Ishikawa (cell line): ENCODE measurements at regions not wholly inside any gene's neighbourhood (a gene's known extent, or its start where the extent isn't known, plus 50 kb on each side); places are given as distances from the start of the nearest gene placed in this dataset.

Experiments
- EP300 ChIP-seq: IDR thresholded peaks from 2 replicates; pipeline ENCODE4 v1.6.1; 2012; ENCODE audit warnings: borderline replicate concordance
- FOXM1 ChIP-seq: IDR thresholded peaks from 2 replicates; pipeline ENCODE4 v1.6.1; 2012; ENCODE audit warnings: low read depth, borderline replicate concordance
- MAX ChIP-seq: IDR thresholded peaks from 2 replicates; pipeline ENCODE4 v1.6.1; 2012
- NFIC ChIP-seq: IDR thresholded peaks from 2 replicates; pipeline ENCODE4 v1.6.1; 2012
- REST ChIP-seq: IDR thresholded peaks from 2 replicates; pipeline ENCODE4 v1.6.1; 2012; ENCODE audit warnings: low read depth, mild to moderate bottlenecking
- TAF1 ChIP-seq: IDR thresholded peaks from 2 replicates; pipeline ENCODE4 v1.6.1; 2012; ENCODE audit warnings: low read depth, mild to moderate bottlenecking
- YY1 ChIP-seq: IDR thresholded peaks from 2 replicates; pipeline ENCODE4 v1.6.1; 2012; ENCODE audit warnings: low read depth

DNA sequence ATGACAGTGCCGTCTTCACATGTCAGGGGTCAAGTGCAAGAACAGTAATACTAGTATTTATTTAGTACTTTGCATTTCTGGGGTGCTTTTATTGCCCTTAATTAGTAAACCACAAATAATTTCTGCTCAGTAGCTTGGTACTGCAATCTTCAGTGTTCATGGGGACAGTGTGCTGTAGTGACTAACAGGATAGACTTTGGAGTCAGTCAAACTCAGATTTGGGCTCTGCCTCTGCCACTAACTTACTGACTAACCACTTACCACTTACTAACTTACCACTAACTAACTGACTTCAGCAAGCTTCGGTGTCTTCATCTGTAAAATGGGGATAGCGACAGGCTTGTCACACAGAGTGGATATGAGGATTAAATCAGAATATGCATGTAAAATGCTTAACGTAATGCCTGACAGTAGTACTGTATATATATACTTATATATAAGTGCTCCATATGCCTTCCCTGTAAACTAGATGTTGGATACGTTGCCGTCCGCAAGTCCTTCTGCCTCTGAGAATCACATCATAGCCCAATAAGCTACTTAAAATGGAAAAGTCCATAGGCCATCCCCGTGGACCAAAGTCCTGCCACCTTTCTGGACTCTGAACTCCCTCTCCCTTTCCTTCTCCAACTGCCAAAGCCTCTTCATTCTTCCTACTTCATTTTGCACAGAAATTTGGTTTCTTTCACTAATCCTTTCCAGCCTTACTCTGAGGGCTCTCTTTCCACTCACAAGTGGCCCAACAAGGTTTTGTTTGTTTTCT is 158.1 kb downstream of the ZIC5 start:
- TF ChIP-seq YY1 (no peak), TAF1 (no peak), FOXM1 (no peak), MAX (no peak), EP300 (no peak), NFIC (no peak), REST (no peak)
